Lower lobe of right lung (tissue), 2 donors: ENCODE measurements at regions not wholly inside any gene's neighbourhood (a gene's known extent, or its start where the extent isn't known, plus 50 kb on each side); places are given as distances from the start of the nearest gene placed in this dataset.

Experiments used
- ATAC-seq, 2 donors: fragments of 200-7000 bp; cut with Tn5 transposase; one replicate each; pipeline ENCODE4 v1.9.1; 2020 to 2022; ENCODE audit warnings: mild to moderate bottlenecking in 2 of 2, moderate library complexity in 2 of 2
- DNase-seq: peaks from one replicate; pipeline ENCODE4 v3.0.0-alpha.2; 2020
- H3K27ac ChIP-seq: fragments of 200-600 bp; one replicate; pipeline ENCODE4 v1.8.0; 2022
- H3K27me3 ChIP-seq: fragments of 200-600 bp; one replicate; pipeline ENCODE4 v1.8.0; 2022; ENCODE audit warnings: low read depth
- H3K36me3 ChIP-seq: fragments of 200-600 bp; one replicate; pipeline ENCODE4 v1.8.0; 2022; ENCODE audit warnings: mild to moderate bottlenecking
- H3K4me1 ChIP-seq: fragments of 200-600 bp; one replicate; pipeline ENCODE4 v1.8.0; 2022
- H3K4me3 ChIP-seq: fragments of 200-600 bp; one replicate; pipeline ENCODE4 v1.8.0; 2022; ENCODE audit warnings: mild to moderate bottlenecking
- H3K9me3 ChIP-seq: fragments of 200-600 bp; one replicate; pipeline ENCODE4 v1.8.0; 2022
- CTCF ChIP-seq: fragments of 200-600 bp; IDR thresholded peaks from one replicate; pipeline ENCODE4 v1.8.0; 2022; ENCODE audit warnings: antibody characterized with exemption, mild to moderate bottlenecking
- intact Hi-C: fragments of 100-400 bp; cut with DNase I; formaldehyde crosslinking; loops from one replicate; pipeline ENCODE4 v1.11.0; 2022
- donor health status: DM: no; HTN: yes; CAD: no; lungs with severe emphysema.

GRCh38 chr2:118530976-118531375, 316.5 kb downstream of the EN1 start:
- no peak overlapping the region for H3K27ac ChIP-seq
- no peaks in the 10 kb centered on the region for H3K27me3 ChIP-seq
- H3K4me3 ChIP-seq, result no peak overlapping the region
- no peak for DNase-seq
- TF ChIP-seq CTCF, result no peak
- H3K9me3 ChIP-seq, result no peaks in the 10 kb centered on the region
- intact Hi-C loops, result no loop called here
- no peak for ATAC-seq
- no peaks in the 10 kb centered on the region for H3K4me1 ChIP-seq
- H3K36me3 ChIP-seq, result no peaks in the 10 kb centered on the region

- Histone ChIP-seq H3K4me3 (no peak overlapping the region), H3K36me3 (no peaks in the 10 kb centered on the region), H3K9me3 (no peaks in the 10 kb centered on the region), H3K27me3 (no peaks in the 10 kb centered on the region), H3K27ac (no peak overlapping the region), H3K4me1 (no peaks in the 10 kb centered on the region)
- DNase-seq (no peak), ATAC-seq (no peak)
- TF ChIP-seq CTCF, result no peak
- intact Hi-C loops, result no loop called here
Measured at GRCh38 chr2:118529908-118530599, 317.4 kb downstream of the EN1 start.

GRCh38 chr2:118527571-118527970, 319.9 kb downstream of the EN1 start:
- Histone ChIP-seq H3K9me3 (no peaks in the 10 kb centered on the region), H3K27me3 (no peaks in the 10 kb centered on the region), H3K36me3 (no peaks in the 10 kb centered on the region), H3K4me1 (no peaks in the 10 kb centered on the region), H3K4me3 (no peak overlapping the region), H3K27ac (no peak overlapping the region)
- DNase-seq (no peak), ATAC-seq (no peak)
- TF ChIP-seq CTCF, result no peak
- intact Hi-C loops, result no loop called here

GRCh38 chr2:118525346-118525745, 322.1 kb downstream of the EN1 start:
- DNase-seq (no peak), ATAC-seq (no peak)
- intact Hi-C loops, result no loop called here
- Histone ChIP-seq H3K4me3 (no peak overlapping the region), H3K27ac (no peak overlapping the region), H3K9me3 (peaks cover 2% of the 10 kb centered on the region), H3K36me3 (no peaks in the 10 kb centered on the region), H3K4me1 (no peaks in the 10 kb centered on the region), H3K27me3 (no peaks in the 10 kb centered on the region)
- no peak for TF ChIP-seq CTCF

GRCh38 chr2:118524911-118525310, 322.5 kb downstream of the EN1 start:
- H3K27me3 ChIP-seq, result no peaks in the 10 kb centered on the region
- peaks cover 6% of the 10 kb centered on the region for H3K9me3 ChIP-seq
- DNase-seq (no peak), ATAC-seq (no peak)
- H3K4me3 ChIP-seq, result no peak overlapping the region
- no peaks in the 10 kb centered on the region for H3K36me3 ChIP-seq
- intact Hi-C loops, result no loop called here
- no peaks in the 10 kb centered on the region for H3K4me1 ChIP-seq
- TF ChIP-seq CTCF, result no peak
- no peak overlapping the region for H3K27ac ChIP-seq

GRCh38 chr2:118523761-118524160, 323.7 kb downstream of the EN1 start:
- intact Hi-C loops, result no loop called here
- H3K4me3 ChIP-seq, result no peak overlapping the region
- no peak for ATAC-seq
- no peaks in the 10 kb centered on the region for H3K36me3 ChIP-seq
- H3K27me3 ChIP-seq, result no peaks in the 10 kb centered on the region
- DNase-seq, result no peak
- no peak for TF ChIP-seq CTCF
- H3K4me1 ChIP-seq, result no peaks in the 10 kb centered on the region
- peaks cover 13% of the 10 kb centered on the region for H3K9me3 ChIP-seq
- H3K27ac ChIP-seq, result no peak overlapping the region
